Colonic mucosa (tissue), 4 donors: ENCODE measurements at regions not wholly inside any gene's neighbourhood (a gene's known extent, or its start where the extent isn't known, plus 50 kb on each side); places are given as distances from the start of the nearest gene placed in this dataset.

Source experiments
- DNase-seq: peaks from one replicate; pipeline ENCODE4 v3.0.0-alpha.2; 2020
- H3K27ac ChIP-seq: fragments of 200-600 bp; one replicate; pipeline ENCODE4 v1.8.0; 2021
- H3K27me3 ChIP-seq: fragments of 200-600 bp; one replicate; pipeline ENCODE4 v1.8.0; 2021
- H3K36me3 ChIP-seq: fragments of 200-600 bp; one replicate; pipeline ENCODE4 v1.8.0; 2021
- H3K4me1 ChIP-seq: fragments of 200-600 bp; one replicate; pipeline ENCODE4 v1.8.0; 2021; ENCODE audit warnings: mild to moderate bottlenecking
- H3K4me3 ChIP-seq: fragments of 200-600 bp; one replicate; pipeline ENCODE4 v1.8.0; 2021
- H3K9ac ChIP-seq, 2 donors: one replicate each; pipeline ENCODE4 v1.7.0; 2013; ENCODE audit warnings: control low read depth in 2 of 2, low read depth in 2 of 2, low read length in 2 of 2
- H3K9me3 ChIP-seq: fragments of 200-600 bp; one replicate; pipeline ENCODE4 v1.8.0; 2021
- intact Hi-C: fragments of 100-400 bp; cut with DNase I; formaldehyde crosslinking; loops from one replicate; pipeline ENCODE4 v1.14.1; 2022
- TF ChIP-seq, protein P1 (sequence below): fragments of 200-600 bp; IDR thresholded peaks from one replicate; pipeline ENCODE4 v1.8.0; 2022; ENCODE audit warnings: antibody characterized with exemption, mild to moderate bottlenecking
- donor health status: healthy.
- donor health status: DM: no; HTN: no; CAD: no.
- donor health status: DM: no; HTN: no; CAD: no.

DNA sequence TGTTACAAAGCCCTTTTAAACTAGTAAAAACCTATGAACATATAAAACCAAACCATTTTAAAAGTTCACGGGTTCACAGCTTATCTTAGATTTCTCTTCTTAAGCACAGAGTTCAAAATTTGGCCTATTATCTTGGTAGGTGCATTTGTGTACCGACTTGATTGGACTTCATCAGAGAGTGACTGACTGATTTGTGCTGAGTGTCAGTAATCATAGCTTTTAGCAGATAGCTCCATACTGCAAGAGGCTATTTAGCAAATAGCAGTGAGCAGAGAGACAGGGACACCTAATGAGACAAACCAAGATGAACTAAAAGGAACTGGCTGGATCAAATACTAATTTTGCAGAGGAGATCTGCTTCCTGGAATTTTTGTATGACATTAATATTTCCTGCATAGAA lies 274.5 kb downstream of the PRR16 start:
- no peak overlapping the region for H3K4me3 ChIP-seq
- no peak for DNase-seq
- H3K9ac ChIP-seq: no peak overlapping the region
- no peaks in the 10 kb centered on the region for H3K27me3 ChIP-seq
- TF ChIP-seq, protein P1, sequence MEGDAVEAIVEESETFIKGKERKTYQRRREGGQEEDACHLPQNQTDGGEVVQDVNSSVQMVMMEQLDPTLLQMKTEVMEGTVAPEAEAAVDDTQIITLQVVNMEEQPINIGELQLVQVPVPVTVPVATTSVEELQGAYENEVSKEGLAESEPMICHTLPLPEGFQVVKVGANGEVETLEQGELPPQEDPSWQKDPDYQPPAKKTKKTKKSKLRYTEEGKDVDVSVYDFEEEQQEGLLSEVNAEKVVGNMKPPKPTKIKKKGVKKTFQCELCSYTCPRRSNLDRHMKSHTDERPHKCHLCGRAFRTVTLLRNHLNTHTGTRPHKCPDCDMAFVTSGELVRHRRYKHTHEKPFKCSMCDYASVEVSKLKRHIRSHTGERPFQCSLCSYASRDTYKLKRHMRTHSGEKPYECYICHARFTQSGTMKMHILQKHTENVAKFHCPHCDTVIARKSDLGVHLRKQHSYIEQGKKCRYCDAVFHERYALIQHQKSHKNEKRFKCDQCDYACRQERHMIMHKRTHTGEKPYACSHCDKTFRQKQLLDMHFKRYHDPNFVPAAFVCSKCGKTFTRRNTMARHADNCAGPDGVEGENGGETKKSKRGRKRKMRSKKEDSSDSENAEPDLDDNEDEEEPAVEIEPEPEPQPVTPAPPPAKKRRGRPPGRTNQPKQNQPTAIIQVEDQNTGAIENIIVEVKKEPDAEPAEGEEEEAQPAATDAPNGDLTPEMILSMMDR: no peak
- H3K4me1 ChIP-seq: no peaks in the 10 kb centered on the region
- no peaks in the 10 kb centered on the region for H3K36me3 ChIP-seq
- intact Hi-C loops: no loop called here
- no peaks in the 10 kb centered on the region for H3K9me3 ChIP-seq
- H3K27ac ChIP-seq: no peak overlapping the region

DNA sequence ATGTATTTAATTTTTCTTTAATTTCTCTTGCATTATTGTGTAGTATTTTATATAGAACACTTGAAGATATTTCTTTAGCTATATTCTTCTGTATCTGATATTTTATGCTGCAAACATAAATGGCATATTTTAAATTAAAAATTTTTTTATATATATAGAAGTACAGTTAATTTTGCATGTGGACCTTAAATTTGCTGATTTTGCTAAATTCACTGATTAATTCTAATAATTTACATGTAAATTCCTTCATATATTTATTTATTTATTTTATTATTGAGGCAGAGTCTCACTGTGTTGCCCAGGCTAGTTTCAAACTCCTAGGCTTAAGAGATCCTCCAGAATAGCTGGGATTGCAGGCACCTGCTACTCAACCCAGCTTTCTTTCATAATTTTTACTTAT lies 276.9 kb downstream of the PRR16 start:
- H3K9ac ChIP-seq: no peak overlapping the region
- H3K9me3 ChIP-seq: no peaks in the 10 kb centered on the region
- no peak for DNase-seq
- TF ChIP-seq, protein P1: no peak
- H3K36me3 ChIP-seq: no peaks in the 10 kb centered on the region
- no peak overlapping the region for H3K4me3 ChIP-seq
- H3K4me1 ChIP-seq: no peaks in the 10 kb centered on the region
- intact Hi-C loops: no loop called here
- H3K27ac ChIP-seq: no peak overlapping the region
- no peaks in the 10 kb centered on the region for H3K27me3 ChIP-seq

DNA sequence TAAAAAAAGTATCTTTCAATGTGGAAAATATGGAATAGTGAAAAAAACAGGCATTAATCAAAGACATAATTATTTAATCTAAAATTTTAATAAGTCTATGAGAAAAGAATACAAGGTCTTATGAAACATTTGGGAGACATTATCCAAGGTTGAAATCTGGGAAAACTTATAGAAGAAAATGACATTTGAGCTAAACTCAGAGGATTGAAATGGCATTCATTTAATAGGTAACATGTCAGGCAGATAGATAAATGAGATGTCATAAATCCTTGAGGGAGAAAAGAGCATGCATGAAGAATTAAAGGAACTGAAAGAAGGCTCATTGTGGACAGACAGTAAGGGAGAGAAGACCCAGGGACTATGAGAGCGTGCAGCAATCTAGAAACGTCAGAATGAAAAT lies 284.4 kb downstream of the PRR16 start:
- no peak overlapping the region for H3K9ac ChIP-seq
- no peak overlapping the region for H3K27ac ChIP-seq
- no peak for DNase-seq
- no peaks in the 10 kb centered on the region for H3K36me3 ChIP-seq
- TF ChIP-seq, protein P1: no peak
- H3K4me1 ChIP-seq: no peaks in the 10 kb centered on the region
- no peaks in the 10 kb centered on the region for H3K27me3 ChIP-seq
- intact Hi-C loops: no loop called here
- no peak overlapping the region for H3K4me3 ChIP-seq
- H3K9me3 ChIP-seq: no peaks in the 10 kb centered on the region

DNA sequence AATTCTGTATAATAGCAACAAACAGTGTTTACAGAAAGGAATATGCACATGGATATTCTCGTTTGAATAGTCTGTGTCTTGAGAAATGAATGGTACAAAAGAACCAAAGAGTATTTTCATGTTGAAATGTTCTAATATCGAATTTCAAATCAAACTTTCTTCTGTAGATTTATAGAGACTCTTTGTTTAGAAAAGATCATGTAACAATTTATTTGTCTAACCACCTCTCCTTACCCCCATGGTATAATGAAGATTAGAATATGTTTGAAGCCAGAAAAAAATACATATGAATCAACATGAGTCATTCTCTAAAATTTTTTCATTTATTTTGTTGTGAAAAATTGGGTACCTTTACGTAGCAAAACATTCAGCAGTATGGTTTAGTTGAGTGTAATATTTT lies 285.6 kb downstream of the PRR16 start:
- TF ChIP-seq, protein P1: no peak

DNA sequence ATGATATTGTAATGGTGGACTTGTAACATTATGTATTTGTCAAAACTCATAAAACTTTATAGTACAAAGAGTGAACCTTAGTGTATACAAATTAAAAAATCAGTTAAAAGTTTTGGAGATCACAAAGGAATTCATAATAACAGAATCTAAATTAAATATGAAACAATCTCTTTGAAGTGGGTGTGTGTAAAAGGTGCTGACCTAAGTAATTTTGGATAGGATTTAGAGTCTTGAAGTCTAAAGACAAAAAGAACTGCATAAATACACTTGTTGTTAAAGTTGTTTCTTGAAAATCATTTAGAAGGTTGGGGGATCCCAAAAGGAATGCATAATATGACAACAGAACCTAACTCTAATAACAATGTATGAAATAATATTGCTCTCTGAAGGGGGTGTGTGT lies 295.5 kb downstream of the PRR16 start:
- Histone ChIP-seq H3K4me3 (no peak overlapping the region), H3K27ac (no peak overlapping the region), H3K9me3 (no peaks in the 10 kb centered on the region), H3K4me1 (no peaks in the 10 kb centered on the region), H3K9ac (no peak overlapping the region), H3K27me3 (no peaks in the 10 kb centered on the region), H3K36me3 (no peaks in the 10 kb centered on the region)
- TF ChIP-seq, protein P1: no peak
- intact Hi-C loops: no loop called here
- DNase-seq: no peak

More for the DNA sequence above, 285.6 kb downstream of the PRR16 start:
- intact Hi-C loops: no loop called here
- Histone ChIP-seq H3K4me3 (no peak overlapping the region), H3K9me3 (no peaks in the 10 kb centered on the region), H3K9ac (no peak overlapping the region), H3K36me3 (no peaks in the 10 kb centered on the region), H3K27ac (no peak overlapping the region), H3K27me3 (no peaks in the 10 kb centered on the region), H3K4me1 (no peaks in the 10 kb centered on the region)
- no peak for DNase-seq

DNA sequence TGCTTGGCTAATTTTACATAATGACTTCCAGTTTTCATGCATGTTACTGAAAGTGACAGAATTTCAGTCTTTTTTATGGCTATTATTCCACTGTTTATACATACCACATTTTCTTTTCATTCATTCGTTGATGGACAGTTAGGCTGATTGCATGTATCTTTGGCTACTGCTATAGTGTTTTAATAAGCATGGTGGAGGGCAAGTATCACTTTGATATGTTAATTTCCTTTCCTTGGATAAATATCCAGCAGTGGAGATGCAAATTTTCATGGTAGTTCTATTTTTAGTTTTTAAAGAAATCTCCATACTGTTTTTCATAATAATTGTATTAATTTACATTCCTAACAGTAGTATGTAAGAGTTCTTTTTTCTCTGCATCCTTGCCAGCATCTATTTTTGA lies 297.9 kb downstream of the PRR16 start:
- no peaks in the 10 kb centered on the region for H3K27me3 ChIP-seq
- no peaks in the 10 kb centered on the region for H3K4me1 ChIP-seq
- H3K27ac ChIP-seq: no peak overlapping the region
- H3K9ac ChIP-seq: no peak overlapping the region
- intact Hi-C loops: no loop called here
- H3K9me3 ChIP-seq: no peaks in the 10 kb centered on the region
- TF ChIP-seq, protein P1: no peak
- H3K4me3 ChIP-seq: no peak overlapping the region
- no peaks in the 10 kb centered on the region for H3K36me3 ChIP-seq
- DNase-seq: no peak
